ENCODE measurements at regions not wholly inside any gene's neighbourhood (a gene's known extent, or its start where the extent isn't known, plus 50 kb on each side); places are given as distances from the start of the nearest gene placed in this dataset.
"Not testable (repeated sequence)": the region's sequence is repeated elsewhere in the genome, so short reads cannot be mapped to it uniquely, and the experiment has no call there.

GRCh38 chr4:123537906-123538402 is 141.4 kb downstream of the SPRY1 start:
- not testable (repeated sequence) for DNase-seq

- DNase-seq, result no peak
Measured at GRCh38 chr4:123545667-123546572, 149.3 kb downstream of the SPRY1 start.

GRCh38 chr4:123546573-123547060 is 150.0 kb downstream of the SPRY1 start:
- DNase-seq, result no peak

GRCh38 chr4:123547216-123548165 is 150.9 kb downstream of the SPRY1 start:
- DNase-seq, result peak; percentile 70

GRCh38 chr4:123553279-123553678 is 156.7 kb downstream of the SPRY1 start:
- DNase-seq, result no peak

GRCh38 chr4:123553733-123554637 is 157.4 kb downstream of the SPRY1 start:
- DNase-seq, result no peak

GRCh38 chr4:123554801-123555232 is 158.2 kb downstream of the SPRY1 start:
- no peak for DNase-seq

- peak; percentile 79 to 83 for DNase-seq
Measured at GRCh38 chr4:123555233-123555806, 158.7 kb downstream of the SPRY1 start.

GRCh38 chr4:123555807-123556273 is 159.2 kb downstream of the SPRY1 start:
- no peak for DNase-seq

- no peak for DNase-seq
Measured at GRCh38 chr4:123556526-123556925, 159.9 kb downstream of the SPRY1 start.

- no peak for DNase-seq
Measured at GRCh38 chr4:123557857-123558536, 161.4 kb downstream of the SPRY1 start.

GRCh38 chr4:123558865-123559264 is 162.3 kb downstream of the SPRY1 start:
- no peak for DNase-seq

- no peak for DNase-seq
Measured at GRCh38 chr4:123559955-123560871, 163.6 kb downstream of the SPRY1 start.

GRCh38 chr4:123561525-123561924 is 164.9 kb downstream of the SPRY1 start:
- no peak for DNase-seq

GRCh38 chr4:123562994-123563750 is 166.6 kb downstream of the SPRY1 start:
- no peak for DNase-seq

GRCh38 chr4:123564758-123565346 is 168.3 kb downstream of the SPRY1 start:
- no peak for DNase-seq

- DNase-seq, result no peak
Measured at GRCh38 chr4:123568936-123569335, 172.3 kb downstream of the SPRY1 start.
